22Rv1 (cell line): ENCODE measurements at regions not wholly inside any gene's neighbourhood (a gene's known extent, or its start where the extent isn't known, plus 50 kb on each side); places are given as distances from the start of the nearest gene placed in this dataset.

Experiments used
- ZFX ChIP-seq: fragments of 450-650 bp; IDR thresholded peaks from 2 replicates; pipeline ENCODE4 v1.6.1; 2017; ENCODE audit warnings: antibody characterized with exemption, borderline replicate concordance
- TF ChIP-seq, protein P1 (sequence below): fragments of 450-650 bp; IDR thresholded peaks from 2 replicates; pipeline ENCODE4 v1.5.1; 2017; ENCODE audit warnings: mild to moderate bottlenecking

DNA sequence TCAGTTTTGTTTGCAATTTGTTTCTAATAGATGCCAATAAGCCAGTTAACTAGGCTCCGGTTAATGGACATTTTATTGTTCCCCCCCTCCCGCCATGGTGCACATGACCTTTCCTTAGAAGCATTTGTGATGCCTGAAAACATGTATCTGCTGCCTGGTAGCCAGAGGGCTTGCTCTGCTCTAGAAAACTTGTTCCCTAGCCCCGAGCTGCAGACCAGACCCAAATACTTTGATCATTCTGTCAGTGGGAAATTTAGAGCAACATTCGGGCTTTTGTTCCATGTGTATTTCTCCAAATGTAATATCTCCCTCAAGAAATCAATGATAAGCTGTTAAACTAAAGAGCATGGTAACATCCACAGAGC is 104.7 kb downstream of the EVX1 start:
- TF ChIP-seq, protein P1, sequence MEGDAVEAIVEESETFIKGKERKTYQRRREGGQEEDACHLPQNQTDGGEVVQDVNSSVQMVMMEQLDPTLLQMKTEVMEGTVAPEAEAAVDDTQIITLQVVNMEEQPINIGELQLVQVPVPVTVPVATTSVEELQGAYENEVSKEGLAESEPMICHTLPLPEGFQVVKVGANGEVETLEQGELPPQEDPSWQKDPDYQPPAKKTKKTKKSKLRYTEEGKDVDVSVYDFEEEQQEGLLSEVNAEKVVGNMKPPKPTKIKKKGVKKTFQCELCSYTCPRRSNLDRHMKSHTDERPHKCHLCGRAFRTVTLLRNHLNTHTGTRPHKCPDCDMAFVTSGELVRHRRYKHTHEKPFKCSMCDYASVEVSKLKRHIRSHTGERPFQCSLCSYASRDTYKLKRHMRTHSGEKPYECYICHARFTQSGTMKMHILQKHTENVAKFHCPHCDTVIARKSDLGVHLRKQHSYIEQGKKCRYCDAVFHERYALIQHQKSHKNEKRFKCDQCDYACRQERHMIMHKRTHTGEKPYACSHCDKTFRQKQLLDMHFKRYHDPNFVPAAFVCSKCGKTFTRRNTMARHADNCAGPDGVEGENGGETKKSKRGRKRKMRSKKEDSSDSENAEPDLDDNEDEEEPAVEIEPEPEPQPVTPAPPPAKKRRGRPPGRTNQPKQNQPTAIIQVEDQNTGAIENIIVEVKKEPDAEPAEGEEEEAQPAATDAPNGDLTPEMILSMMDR: no peak
- no peak for TF ChIP-seq ZFX
